WI38 (cell line): ENCODE measurements at regions not wholly inside any gene's neighbourhood (a gene's known extent, or its start where the extent isn't known, plus 50 kb on each side); places are given as distances from the start of the nearest gene placed in this dataset.

ENCODE experiments used
- H3K4me3 ChIP-seq: 2 replicates; pipeline ENCODE4 v1.5.1; 2011; ENCODE audit warnings: low read depth, mild to moderate bottlenecking, control low read depth, low read length
- TF ChIP-seq, protein P1 (sequence below): IDR thresholded peaks from 2 replicates; pipeline ENCODE4 v1.5.1; 2012; ENCODE audit warnings: low read depth, mild to moderate bottlenecking, control low read depth, low read length

DNA sequence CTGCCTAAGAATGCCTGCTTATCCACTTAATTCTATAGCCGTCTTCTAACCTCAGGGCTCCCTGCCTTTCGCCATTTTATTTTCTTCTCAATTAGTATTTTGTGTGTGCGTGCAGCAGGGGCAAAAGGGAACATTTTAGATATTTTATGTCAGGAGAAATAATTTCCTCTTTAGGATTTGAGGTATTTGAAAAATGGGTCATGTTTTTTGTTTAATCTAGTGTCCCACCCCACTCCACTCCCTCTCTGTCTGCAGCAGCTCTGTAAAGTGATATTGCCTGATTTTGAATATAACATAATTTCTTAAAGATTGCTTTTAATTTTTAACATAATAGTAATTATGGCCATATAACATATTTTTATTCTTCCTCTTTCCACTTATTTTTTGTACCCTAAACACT, 593.2 kb upstream of the DPPA4 start:
- TF ChIP-seq, protein P1, sequence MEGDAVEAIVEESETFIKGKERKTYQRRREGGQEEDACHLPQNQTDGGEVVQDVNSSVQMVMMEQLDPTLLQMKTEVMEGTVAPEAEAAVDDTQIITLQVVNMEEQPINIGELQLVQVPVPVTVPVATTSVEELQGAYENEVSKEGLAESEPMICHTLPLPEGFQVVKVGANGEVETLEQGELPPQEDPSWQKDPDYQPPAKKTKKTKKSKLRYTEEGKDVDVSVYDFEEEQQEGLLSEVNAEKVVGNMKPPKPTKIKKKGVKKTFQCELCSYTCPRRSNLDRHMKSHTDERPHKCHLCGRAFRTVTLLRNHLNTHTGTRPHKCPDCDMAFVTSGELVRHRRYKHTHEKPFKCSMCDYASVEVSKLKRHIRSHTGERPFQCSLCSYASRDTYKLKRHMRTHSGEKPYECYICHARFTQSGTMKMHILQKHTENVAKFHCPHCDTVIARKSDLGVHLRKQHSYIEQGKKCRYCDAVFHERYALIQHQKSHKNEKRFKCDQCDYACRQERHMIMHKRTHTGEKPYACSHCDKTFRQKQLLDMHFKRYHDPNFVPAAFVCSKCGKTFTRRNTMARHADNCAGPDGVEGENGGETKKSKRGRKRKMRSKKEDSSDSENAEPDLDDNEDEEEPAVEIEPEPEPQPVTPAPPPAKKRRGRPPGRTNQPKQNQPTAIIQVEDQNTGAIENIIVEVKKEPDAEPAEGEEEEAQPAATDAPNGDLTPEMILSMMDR, result no peak
- no peak overlapping the region for H3K4me3 ChIP-seq

GRCh38 chr3:109933576-109933975, 596.2 kb upstream of the DPPA4 start:
- TF ChIP-seq, protein P1, result no peak

GRCh38 chr3:109939817-109940216, 602.5 kb upstream of the DPPA4 start:
- TF ChIP-seq, protein P1, result no peak
- H3K4me3 ChIP-seq, result no peak overlapping the region

More at GRCh38 chr3:109933576-109933975, 596.2 kb upstream of the DPPA4 start:
- no peak overlapping the region for H3K4me3 ChIP-seq

- TF ChIP-seq, protein P1, result no peak
- no peak overlapping the region for H3K4me3 ChIP-seq
Measured at GRCh38 chr3:109943181-109943580, 605.8 kb upstream of the DPPA4 start.

- TF ChIP-seq, protein P1, result no peak
- no peak overlapping the region for H3K4me3 ChIP-seq
Measured at GRCh38 chr3:109944836-109945235, 607.5 kb upstream of the DPPA4 start.

- TF ChIP-seq, protein P1, result no peak
- H3K4me3 ChIP-seq, result no peak overlapping the region
Measured at GRCh38 chr3:109952924-109953323, 615.6 kb upstream of the DPPA4 start.

DNA sequence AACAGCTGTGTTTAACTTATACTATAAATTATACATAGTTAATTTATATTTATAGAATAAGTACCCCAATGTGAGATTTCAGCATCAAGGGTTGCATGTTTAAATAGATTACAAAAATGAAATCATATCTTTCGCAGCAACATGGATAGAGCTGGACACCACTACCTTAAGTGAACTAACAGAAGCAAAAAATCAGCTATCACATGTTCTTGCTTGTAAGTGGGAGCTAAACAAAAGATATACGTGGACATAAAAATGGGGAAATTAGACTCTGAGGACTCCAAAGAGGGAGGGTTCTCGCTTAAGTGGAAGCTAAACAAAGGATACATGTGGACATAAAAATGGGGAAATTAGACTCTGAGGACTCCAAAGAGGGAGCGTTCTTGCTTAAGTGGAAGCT, 626.5 kb upstream of the DPPA4 start:
- no peak overlapping the region for H3K4me3 ChIP-seq
- TF ChIP-seq, protein P1, result no peak
